Body of pancreas (tissue), 4 donors: ENCODE measurements at regions not wholly inside any gene's neighbourhood (a gene's known extent, or its start where the extent isn't known, plus 50 kb on each side); places are given as distances from the start of the nearest gene placed in this dataset.
A peak's percentile ranks its signal among the peaks of the same experiment; 100 is the strongest.

ENCODE experiments used
- ATAC-seq: fragments of 150-250 bp; one replicate; pipeline ENCODE4 v1.9.1; 2016
- DNase-seq, 4 donors: peaks; one replicate each; pipeline ENCODE4 v3.0.0-alpha.2; 2019
- H3K27ac ChIP-seq, 4 donors: fragments of 200-600 bp; sonication (generic); 1 replicate in 3 of 4; 2 replicates in 1 of 4; pipeline versions ENCODE4 v1.5.1 to v1.6.1; 2016 to 2019; ENCODE audit warnings: mild to moderate bottlenecking in 1 of 4, mixed read lengths in 1 of 4, moderate library complexity in 1 of 4
- H3K27me3 ChIP-seq, 2 donors: fragments of 200-600 bp; sonication (generic); one replicate each; pipeline ENCODE4 v1.6.0; 2016; ENCODE audit warnings: mild to moderate bottlenecking in 1 of 2
- H3K36me3 ChIP-seq, 2 donors: fragments of 200-600 bp; sonication (generic); replicated peaks in 1 of 2; 2 replicates each; pipeline ENCODE4 v1.5.1; 2016; ENCODE audit warnings: low read depth in 2 of 2; ENCODE audit not compliant: insufficient read depth in 1 of 2
- H3K4me1 ChIP-seq: fragments of 200-600 bp; sonication (generic); one replicate; pipeline ENCODE4 v1.6.0; 2016
- H3K4me3 ChIP-seq, 2 donors: fragments of 200-600 bp; sonication (generic); 1 replicate in 1 of 2; 2 replicates in 1 of 2; pipeline ENCODE4 v1.5.1; 2016 to 2019
- H3K9me3 ChIP-seq, 3 donors: fragments of 200-600 bp; sonication (generic); 1 replicate in 2 of 3; 2 replicates in 1 of 3; pipeline ENCODE4 v1.5.1; 2016
- POLR2A ChIP-seq, 3 donors: fragments of 450-650 bp; IDR thresholded peaks; one replicate each; pipeline ENCODE4 v1.6.1; 2016; ENCODE audit warnings: antibody characterized with exemption in 3 of 3, mild to moderate bottlenecking in 2 of 3
- WGBS, 2 donors: methylation state at CpG; one replicate each; pipeline ENCODE4 v1.1.5; 2017; 5-methylcytosine and 5-hydroxymethylcytosine counted together
- intact Hi-C: fragments of 100-400 bp; cut with DNase I; formaldehyde crosslinking; loops from one replicate; pipeline ENCODE4 v1.15.1; 2023
- TF ChIP-seq, protein P1 (sequence below), 7 experiments: fragments of 450-650 bp in 4 of 7; fragments of 200-600 bp in 3 of 7; sonication (generic) in 3 of 7; IDR thresholded peaks; one replicate each; pipeline ENCODE4 v1.5.1; 2016 to 2019; ENCODE audit warnings: antibody characterized with exemption in 7 of 7

DNA sequence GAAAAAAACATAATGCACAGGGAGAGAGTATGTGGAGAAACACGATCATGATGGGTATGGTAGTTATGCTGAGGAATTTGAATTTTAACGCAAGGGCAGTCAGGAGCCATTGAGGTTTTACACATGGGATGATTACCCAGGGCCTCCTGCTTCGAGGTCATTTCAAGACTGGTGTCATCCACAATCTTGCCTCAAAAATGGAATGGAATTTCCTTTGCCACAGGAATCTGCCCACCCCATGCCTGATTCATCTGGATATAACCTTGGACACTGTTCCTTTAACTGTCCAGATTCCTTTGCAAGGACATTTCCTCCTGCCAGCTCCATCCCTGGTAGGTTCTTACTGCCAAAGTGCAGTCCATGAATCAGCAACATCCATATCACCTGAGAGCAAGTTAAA, 655.9 kb upstream of the TENM4 start:
- H3K27ac ChIP-seq = no peak overlapping the region
- TF ChIP-seq, protein P1, sequence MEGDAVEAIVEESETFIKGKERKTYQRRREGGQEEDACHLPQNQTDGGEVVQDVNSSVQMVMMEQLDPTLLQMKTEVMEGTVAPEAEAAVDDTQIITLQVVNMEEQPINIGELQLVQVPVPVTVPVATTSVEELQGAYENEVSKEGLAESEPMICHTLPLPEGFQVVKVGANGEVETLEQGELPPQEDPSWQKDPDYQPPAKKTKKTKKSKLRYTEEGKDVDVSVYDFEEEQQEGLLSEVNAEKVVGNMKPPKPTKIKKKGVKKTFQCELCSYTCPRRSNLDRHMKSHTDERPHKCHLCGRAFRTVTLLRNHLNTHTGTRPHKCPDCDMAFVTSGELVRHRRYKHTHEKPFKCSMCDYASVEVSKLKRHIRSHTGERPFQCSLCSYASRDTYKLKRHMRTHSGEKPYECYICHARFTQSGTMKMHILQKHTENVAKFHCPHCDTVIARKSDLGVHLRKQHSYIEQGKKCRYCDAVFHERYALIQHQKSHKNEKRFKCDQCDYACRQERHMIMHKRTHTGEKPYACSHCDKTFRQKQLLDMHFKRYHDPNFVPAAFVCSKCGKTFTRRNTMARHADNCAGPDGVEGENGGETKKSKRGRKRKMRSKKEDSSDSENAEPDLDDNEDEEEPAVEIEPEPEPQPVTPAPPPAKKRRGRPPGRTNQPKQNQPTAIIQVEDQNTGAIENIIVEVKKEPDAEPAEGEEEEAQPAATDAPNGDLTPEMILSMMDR (IDR thresholded peaks at IDR 0.05) = no peak
- H3K27me3 ChIP-seq = no peaks in the 10 kb centered on the region
- H3K9me3 ChIP-seq = no peaks in the 10 kb centered on the region
- H3K4me3 ChIP-seq = no peak overlapping the region
- DNase-seq (no peak), ATAC-seq (no peak)
- 73 to 76% methylated on average over 3 of the region's 3 CpGs for WGBS, 2 donors
- no peaks in the 10 kb centered on the region for H3K36me3 ChIP-seq
- intact Hi-C loops = no loop called here
- H3K4me1 ChIP-seq = no peaks in the 10 kb centered on the region

- Histone ChIP-seq H3K9me3 (no peaks in the 10 kb centered on the region), H3K27me3 (no peaks in the 10 kb centered on the region), H3K4me3 (no peak overlapping the region), H3K4me1 (peaks cover 10% of the 10 kb centered on the region), H3K27ac (no peak overlapping the region), H3K36me3 (no peaks in the 10 kb centered on the region)
- TF ChIP-seq POLR2A (IDR thresholded peaks at IDR 0.05) = no peak
- TF ChIP-seq, protein P1 (IDR thresholded peaks at IDR 0.05) = no peak
- intact Hi-C loops = no loop called here
- 50 to 67% methylated on average over 1 of the region's 1 CpG for WGBS, 2 donors
- DNase-seq (no peak), ATAC-seq (no peak)
These were observed 645.7 kb upstream of the TENM4 start for GRCh38 chr11:80086496-80087055.

- no peak for ATAC-seq
These were observed 644.7 kb upstream of the TENM4 start for GRCh38 chr11:80085563-80085962.

DNA sequence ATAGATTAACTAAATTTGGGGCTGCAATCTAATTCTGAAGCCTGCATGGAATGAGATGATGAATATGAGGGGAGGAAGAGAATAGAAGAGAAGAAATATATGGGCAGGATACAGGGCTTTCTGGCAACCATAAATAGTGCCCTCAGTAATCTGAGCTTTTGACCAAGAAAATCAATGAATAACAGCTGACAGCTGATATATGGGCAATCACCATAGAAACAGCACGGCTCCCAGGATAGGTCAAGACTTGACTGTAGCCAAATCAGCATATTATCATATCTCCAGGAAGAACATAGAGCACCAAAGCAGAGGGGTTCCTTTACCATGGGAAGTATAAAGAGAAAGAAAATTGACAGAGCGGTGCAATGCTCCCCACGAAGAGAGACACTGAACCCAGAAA, 643.8 kb upstream of the TENM4 start:
- H3K27me3 ChIP-seq = no peaks in the 10 kb centered on the region
- no peaks in the 10 kb centered on the region for H3K36me3 ChIP-seq
- no peaks in the 10 kb centered on the region for H3K9me3 ChIP-seq
- DNase-seq (peak in 1 of 4 donors; percentile 8), ATAC-seq (no peak)
- intact Hi-C loops = no loop called here
- H3K4me1 ChIP-seq = peaks cover 10% of the 10 kb centered on the region
- H3K27ac ChIP-seq = no peak overlapping the region
- no peak overlapping the region for H3K4me3 ChIP-seq
- TF ChIP-seq, protein P1 (IDR thresholded peaks at IDR 0.05) = no peak
- no peak for TF ChIP-seq POLR2A (IDR thresholded peaks at IDR 0.05)
- 18 to 19% methylated on average over 3 of the region's 3 CpGs for WGBS, 2 donors

More at GRCh38 chr11:80085563-80085962, 644.7 kb upstream of the TENM4 start:
- Histone ChIP-seq H3K4me3 (no peak overlapping the region), H3K27ac (no peak overlapping the region), H3K36me3 (no peaks in the 10 kb centered on the region), H3K9me3 (no peaks in the 10 kb centered on the region), H3K4me1 (peaks cover 10% of the 10 kb centered on the region), H3K27me3 (no peaks in the 10 kb centered on the region)
- intact Hi-C loops = no loop called here
- no peak for DNase-seq
- no peak for TF ChIP-seq POLR2A (IDR thresholded peaks at IDR 0.05)
- TF ChIP-seq, protein P1 (IDR thresholded peaks at IDR 0.05) = no peak
- WGBS, 2 donors = 54 to 61% methylated on average over 2 of the region's 2 CpGs

DNA sequence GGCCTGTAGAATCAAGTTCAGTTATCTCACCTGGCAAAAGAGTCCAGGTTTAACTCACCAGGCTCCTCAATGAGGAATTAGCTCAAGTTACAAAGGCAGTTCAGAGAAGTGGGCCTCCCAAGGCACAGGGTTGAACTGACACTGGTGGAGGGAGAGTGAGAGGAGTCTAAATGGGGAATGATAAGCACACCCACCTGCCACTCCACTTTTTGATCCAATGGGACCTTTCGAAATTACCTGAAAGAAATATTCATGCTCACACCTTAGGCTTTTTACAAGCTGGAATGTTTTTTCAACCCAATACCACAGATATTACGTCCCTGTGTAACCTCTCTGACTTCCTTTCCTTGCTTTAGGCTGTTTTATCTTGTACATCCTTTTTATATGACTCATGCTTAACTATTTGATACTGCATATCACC, 642.7 kb upstream of the TENM4 start:
- H3K27me3 ChIP-seq = no peaks in the 10 kb centered on the region
- H3K4me1 ChIP-seq = peaks cover 10% of the 10 kb centered on the region
- H3K27ac ChIP-seq = no peak overlapping the region
- DNase-seq = no peak
- H3K4me3 ChIP-seq = no peak overlapping the region
- no peak for ATAC-seq
- TF ChIP-seq POLR2A (IDR thresholded peaks at IDR 0.05) = no peak
- TF ChIP-seq, protein P1 (IDR thresholded peaks at IDR 0.05) = no peak
- 82 to 91% methylated on average over 2 of the region's 2 CpGs for WGBS, 2 donors
- no peaks in the 10 kb centered on the region for H3K9me3 ChIP-seq
- H3K36me3 ChIP-seq = no peaks in the 10 kb centered on the region
- intact Hi-C loops = no loop called here
